Stimulated activated CD4-positive, alpha-beta T cell treated with anti-CD3 and anti-CD28 coated beads, Interleukin-15, amount 100 ng/mL, for 24 hours (primary cell): ENCODE measurements at regions not wholly inside any gene's neighbourhood (a gene's known extent, or its start where the extent isn't known, plus 50 kb on each side); places are given as distances from the start of the nearest gene placed in this dataset.
A peak's percentile ranks its signal among the peaks of the same experiment; 100 is the strongest.

Experiments used
- DNase-seq: peaks from one replicate; pipeline ENCODE4 v3.0.0-alpha.2; 2020

GRCh38 chr2:142220239-142220638 lies 89.4 kb upstream of the LRP1B start:
- DNase-seq, result no peak

- DNase-seq, result no peak
Observed at GRCh38 chr2:142218471-142218870, 87.7 kb upstream of the LRP1B start.

- DNase-seq, result no peak
Observed at GRCh38 chr2:142217804-142218203, 87.0 kb upstream of the LRP1B start.

GRCh38 chr2:142200062-142200461 lies 69.2 kb upstream of the LRP1B start:
- DNase-seq, result no peak

- DNase-seq, result no peak
Observed at GRCh38 chr2:142199073-142199472, 68.3 kb upstream of the LRP1B start.

GRCh38 chr2:142190805-142191204 lies 60.0 kb upstream of the LRP1B start:
- DNase-seq, result no peak

GRCh38 chr2:142189501-142189900 lies 58.7 kb upstream of the LRP1B start:
- no peak for DNase-seq

GRCh38 chr2:142188562-142188961 lies 57.7 kb upstream of the LRP1B start:
- no peak for DNase-seq

GRCh38 chr2:142180820-142181533 lies 50.2 kb upstream of the LRP1B start:
- DNase-seq, result peak; percentile 1
